ENCODE measurements at regions not wholly inside any gene's neighbourhood (a gene's known extent, or its start where the extent isn't known, plus 50 kb on each side); places are given as distances from the start of the nearest gene placed in this dataset.

- TF ChIP-seq CTCF (IDR thresholded peaks at IDR 0.05) (no peak), POLR2A (IDR thresholded peaks at IDR 0.05) (no peak)
Observed at GRCh38 chr3:117962750-117963149, 1071.9 kb downstream of the IGSF11 start.

All from right lobe of liver (tissue), 4 donors.